GM19238 (cell line): ENCODE measurements at regions not wholly inside any gene's neighbourhood (a gene's known extent, or its start where the extent isn't known, plus 50 kb on each side); places are given as distances from the start of the nearest gene placed in this dataset.
A peak's percentile ranks its signal among the peaks of the same experiment; 100 is the strongest.

Experiments used
- DNase-seq: peaks from one replicate; pipeline ENCODE4 v3.0.0; 2011; ENCODE audit warnings: low spot score; ENCODE audit not compliant: insufficient read length

- peak; percentile 18 for DNase-seq
Measured at GRCh38 chr2:111219285-111219684, 98.6 kb downstream of the BCL2L11 start.

DNA sequence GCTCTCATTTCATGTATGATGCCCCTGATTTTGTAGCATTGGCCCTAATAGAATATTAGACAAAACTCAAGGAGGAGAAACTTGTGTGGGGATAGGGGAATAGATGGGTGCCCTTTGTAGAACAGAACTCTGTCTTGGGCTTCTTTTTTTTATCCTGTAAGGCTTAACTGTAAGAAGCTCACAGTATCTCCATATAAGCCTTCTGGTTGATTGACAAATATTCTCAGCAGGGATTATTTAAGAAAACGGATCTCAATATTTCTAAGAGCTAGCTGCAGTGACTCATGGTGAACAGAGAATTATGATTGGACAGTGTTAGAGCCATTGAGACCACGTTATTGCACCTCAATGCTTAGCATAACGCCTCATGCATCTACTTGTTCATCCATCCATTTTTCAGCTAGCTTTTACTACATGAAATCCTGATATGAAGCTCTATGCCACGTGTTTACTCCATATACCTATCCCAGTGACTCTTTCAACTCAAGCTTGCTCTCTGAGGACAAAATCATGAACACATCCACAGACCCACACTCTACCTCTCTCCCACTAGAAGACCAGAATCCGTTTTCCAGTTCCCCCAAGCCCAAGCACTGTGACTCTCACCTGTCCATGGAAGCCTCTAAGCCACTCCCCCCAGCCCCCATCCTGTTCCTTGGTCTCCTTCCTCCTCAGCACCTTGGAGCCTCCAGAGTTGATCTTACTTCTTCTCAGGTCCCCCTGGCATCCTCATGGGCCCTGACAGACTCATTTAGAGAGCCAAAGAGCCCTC, 99.2 kb downstream of the BCL2L11 start:
- no peak for DNase-seq

GRCh38 chr2:111220962-111221361, 100.2 kb downstream of the BCL2L11 start:
- DNase-seq: no peak

DNA sequence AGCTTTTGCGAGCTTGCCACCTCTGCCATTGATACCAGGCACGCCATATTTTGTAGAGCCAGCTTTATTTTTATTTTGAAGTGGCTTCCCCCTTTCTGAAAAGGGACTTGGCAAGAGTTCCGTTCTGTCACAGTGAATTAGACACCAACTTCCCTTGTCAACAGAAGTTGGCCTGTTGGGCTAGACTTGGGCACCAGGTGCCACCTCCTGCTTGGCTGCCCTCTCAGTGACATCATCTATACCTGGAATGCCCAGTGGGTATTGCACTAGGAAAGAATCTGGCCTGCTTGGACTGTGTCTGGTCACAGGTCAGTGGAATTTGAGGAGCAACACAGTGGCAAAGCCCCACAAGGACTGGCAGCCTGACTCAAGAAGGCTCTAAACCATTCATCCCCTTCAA, 101.0 kb downstream of the BCL2L11 start:
- no peak for DNase-seq

- DNase-seq: no peak
Measured at GRCh38 chr2:111222204-111222866, 101.6 kb downstream of the BCL2L11 start.

- no peak for DNase-seq
Measured at GRCh38 chr2:111225856-111226255, 105.1 kb downstream of the BCL2L11 start.

- no peak for DNase-seq
Measured at GRCh38 chr2:111226876-111227700, 106.4 kb downstream of the BCL2L11 start.

DNA sequence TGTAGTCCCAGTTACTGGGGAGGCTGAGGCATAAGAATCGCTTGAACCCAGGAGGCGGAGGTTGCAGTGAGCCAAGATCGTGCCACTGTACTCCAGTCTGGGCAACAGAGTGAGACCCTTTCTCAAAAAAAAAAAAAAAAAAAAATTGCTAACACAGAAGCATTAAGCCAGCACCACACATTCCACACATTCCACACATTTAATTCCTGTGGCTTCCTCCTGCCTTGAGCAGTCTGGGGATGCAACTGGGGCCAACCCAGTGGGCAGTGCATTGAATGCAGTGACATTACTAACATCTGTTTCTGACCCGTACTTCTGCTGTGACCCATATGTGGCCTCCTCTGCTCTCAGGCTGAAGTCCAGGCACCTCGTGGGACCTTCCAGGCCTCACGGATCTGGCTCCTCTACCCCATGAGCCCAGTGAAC, 107.0 kb downstream of the BCL2L11 start:
- DNase-seq: no peak

DNA sequence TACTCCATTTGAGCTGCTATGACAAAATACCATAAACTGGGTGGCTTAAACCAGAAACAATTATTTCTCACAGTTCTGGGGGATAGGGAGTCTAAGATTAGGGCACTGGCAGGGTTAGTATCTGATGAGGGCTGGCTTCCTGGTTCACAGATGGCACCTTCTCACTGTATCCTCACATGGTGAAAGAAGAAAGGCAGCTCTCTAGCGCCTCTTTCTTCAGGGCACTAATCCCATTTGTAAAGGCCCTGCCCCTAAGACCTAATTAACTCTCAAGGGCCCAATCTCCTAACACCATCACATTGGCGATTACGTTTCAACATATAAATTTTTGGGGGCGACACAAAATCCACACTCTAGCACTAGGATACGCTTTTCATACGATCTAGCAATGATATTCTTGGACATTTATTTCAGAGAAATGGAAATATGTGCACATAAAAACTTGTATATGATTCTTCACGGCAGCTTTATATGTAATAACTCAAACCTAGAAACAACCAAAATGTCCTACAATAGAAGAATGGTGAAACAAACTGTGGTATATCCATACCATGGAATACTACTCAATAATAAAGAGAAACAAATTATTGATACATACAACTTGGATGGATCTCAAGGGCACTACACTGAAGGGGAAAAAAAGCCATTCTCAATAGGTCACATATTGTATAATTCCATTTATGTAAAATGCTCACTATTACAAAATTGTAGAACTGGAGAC, 111.0 kb downstream of the BCL2L11 start:
- DNase-seq: no peak

DNA sequence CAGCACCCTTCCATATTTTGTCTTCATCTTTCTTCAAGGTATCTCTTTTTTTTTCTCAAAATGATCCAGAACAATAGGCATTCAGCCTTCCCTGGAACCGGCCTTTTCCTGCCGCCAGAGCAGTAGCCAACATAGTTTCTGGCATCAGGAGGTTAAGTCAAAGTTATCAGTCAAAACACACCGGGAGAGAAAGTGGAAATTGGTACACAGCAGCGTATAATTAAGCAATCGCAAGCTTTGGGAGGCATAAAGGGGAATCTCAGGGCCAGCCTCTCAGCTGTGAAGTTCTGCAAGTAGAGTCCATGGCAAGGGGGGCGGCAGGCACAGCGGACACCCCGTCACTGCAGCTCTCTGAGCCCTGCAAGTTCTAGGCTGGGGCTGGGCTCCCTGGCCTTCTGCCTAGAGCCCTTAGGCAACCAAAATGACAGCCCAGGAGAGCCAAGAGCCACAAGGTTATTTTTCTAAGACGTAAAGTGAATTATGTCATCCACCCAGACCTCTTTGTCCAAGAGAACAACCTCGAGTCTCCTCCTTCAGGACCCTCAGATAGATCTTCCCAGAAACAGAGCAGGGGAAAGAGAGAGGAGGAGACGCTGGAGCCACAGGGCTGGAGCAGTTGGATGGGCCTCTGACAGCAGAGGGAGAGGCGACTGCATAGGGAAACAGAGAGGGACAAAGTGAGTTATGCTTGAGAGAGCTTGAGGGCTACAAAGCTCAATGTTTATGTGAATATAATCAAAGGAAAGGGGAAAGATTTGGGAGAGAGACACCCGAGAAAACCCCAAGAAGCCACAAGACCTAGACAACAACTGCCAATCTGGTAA, 114.7 kb downstream of the BCL2L11 start:
- no peak for DNase-seq

GRCh38 chr2:111236025-111236424, 115.3 kb downstream of the BCL2L11 start:
- no peak for DNase-seq

DNA sequence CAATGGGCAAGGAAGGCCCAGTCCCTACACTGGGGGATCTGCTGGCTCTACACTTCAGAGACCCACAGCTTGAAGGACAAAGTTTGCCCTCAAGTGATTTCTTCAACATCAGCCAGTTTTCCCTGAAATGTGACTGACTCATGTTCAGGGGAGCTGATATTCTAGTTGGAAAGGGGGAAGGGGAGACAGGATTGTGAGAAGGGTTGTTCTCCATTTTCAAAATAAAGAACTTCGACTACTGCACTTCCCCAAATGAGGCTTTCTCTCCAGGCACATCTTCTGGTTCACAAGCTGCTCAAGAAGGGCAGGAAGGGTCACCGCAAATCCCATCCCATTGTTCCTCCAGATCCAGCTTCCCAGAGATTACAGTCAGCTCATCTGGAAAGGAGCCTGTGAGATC, 117.6 kb downstream of the BCL2L11 start:
- no peak for DNase-seq

DNA sequence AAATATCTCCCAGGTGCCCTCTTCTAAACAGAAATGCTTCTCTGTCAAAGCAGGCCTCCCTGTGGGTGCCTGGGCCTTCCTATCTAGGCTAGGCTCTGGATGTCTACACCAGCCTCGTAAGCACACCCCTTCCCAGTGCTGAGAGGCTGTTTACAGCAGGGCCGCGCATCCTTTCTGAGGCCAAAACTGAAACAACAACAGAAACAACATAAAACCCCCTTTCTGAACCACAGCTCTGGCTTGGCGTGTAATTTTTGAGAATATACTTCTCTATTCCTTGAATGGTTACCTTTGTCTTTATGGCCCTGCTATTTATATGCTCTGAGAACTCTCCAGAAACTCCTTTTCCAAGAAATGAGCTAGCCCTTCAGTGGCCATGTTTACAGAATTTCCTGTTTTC, 118.4 kb downstream of the BCL2L11 start:
- DNase-seq: peak; percentile 54

GRCh38 chr2:111239581-111240249, 119.0 kb downstream of the BCL2L11 start:
- DNase-seq: no peak

DNA sequence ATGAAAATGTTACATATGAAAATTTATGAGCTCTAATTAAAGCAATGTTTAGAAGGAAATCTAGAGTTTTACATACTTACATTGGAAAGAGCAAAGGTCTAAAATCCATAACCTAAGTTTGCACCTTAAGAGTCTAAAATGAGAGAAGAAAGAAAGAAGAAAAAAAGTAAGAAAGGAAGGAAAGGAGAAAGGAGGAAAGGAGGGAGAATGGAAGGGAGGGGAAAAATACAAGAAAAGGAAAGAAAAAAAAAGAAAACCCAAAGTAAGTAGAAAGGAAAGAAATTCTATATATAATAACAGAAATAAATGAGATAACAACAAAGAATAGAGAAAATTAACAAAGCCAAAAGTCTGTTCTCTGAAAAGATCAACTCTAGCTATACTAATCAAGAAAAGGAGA, 122.6 kb downstream of the BCL2L11 start:
- no peak for DNase-seq

GRCh38 chr2:111244864-111245263, 124.2 kb downstream of the BCL2L11 start:
- no peak for DNase-seq

DNA sequence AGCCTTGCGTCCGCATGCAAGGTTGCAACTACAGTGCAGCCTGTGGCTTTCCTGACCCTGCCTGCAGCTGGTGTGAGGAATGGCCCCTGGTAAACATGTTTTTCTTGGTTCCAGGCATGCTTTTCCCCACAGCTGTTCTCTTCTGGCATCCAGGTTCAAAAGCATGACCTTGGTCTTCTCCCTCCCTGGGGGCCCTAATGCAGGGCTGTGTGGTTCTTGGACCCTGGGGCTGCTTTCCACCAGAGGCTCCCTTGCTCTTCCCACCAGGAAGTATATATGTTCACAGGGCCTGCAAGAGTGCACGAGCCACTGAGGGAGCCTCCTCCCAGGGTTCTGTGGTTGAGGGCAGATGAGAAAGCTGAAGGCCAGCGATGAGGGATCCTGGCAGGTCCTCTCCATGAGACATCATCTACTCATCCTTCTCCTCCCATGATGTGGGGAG, 125.9 kb downstream of the BCL2L11 start:
- no peak for DNase-seq

DNA sequence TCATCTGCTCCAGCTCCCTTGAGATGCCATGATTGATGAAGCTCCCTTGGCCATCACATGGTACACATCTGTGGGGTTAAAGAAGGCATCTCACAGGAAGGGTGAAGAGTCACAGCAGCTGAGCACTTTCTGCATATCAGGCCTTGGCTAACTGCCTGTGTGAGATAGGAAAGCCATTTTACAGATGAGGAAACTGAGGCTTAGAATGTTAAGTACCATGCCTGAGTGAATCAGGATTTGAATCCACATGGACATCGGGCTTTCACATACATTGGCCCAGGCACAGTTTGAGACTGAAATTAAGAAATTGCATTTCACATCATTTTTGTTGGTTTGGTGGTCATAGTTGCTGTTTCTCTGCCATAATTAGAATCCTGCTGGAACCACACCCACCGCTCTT, 126.8 kb downstream of the BCL2L11 start:
- DNase-seq: no peak

DNA sequence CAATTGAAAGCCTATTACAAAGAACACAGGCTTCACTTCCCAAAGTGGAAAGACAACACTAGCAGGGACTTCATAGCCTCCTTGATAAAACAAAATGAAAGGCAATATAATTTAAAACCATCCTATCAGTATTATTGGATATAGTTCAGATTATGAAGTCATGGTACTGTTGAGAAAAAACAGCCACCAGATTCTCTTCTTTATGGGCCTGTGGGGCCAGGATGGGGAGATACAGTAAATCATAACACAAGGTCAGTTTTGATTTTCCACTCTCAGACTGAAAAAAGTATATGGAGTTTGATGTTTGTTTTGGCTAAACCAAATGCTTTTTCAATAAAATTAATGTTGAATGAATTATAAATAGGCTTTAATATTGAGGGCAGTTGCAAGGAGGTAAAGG, 129.1 kb downstream of the BCL2L11 start:
- DNase-seq: no peak

DNA sequence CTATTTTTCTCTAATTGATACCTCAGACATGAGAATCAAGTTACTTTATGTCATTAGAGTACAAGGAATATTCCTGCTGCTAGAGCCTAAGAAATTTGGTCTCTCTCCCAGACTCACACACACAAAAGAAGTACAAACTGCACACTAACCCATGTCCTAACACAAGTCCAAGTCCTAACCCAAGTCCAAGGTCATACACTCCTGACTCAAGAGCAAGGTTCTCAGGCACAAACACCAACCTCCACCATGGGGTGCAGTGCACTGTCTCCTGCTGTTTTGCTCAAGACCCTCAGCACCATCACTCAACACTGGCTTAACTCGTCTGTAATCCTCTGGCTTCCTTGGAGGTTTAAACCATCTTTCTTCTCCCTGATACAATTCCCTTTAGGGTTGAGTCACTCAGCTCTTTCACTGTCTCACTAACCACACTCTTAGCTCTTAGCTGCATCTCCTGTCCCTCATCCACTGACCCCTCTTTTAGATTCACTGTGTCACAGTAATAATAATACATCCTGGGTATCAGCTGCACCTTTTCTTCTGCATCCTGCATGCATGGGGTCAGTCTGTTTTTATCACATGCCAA, 129.8 kb downstream of the BCL2L11 start:
- no peak for DNase-seq
